Tibial nerve (tissue), 3 donors: ENCODE measurements at regions not wholly inside any gene's neighbourhood (a gene's known extent, or its start where the extent isn't known, plus 50 kb on each side); places are given as distances from the start of the nearest gene placed in this dataset.

ENCODE experiments used
- CTCF ChIP-seq, 5 experiments: fragments of 200-600 bp in 3 of 5; fragments of 450-650 bp in 2 of 5; sonication (generic) in 3 of 5; IDR thresholded peaks; one replicate each; pipeline ENCODE4 v1.5.1; 2016 to 2019; ENCODE audit warnings: antibody characterized with exemption in 5 of 5, mild to moderate bottlenecking in 3 of 5, moderate library complexity in 2 of 5
- POLR2A ChIP-seq, 2 donors: fragments of 450-650 bp; IDR thresholded peaks; one replicate each; pipeline ENCODE4 v1.6.1; 2017; ENCODE audit warnings: antibody characterized with exemption in 2 of 2, mild to moderate bottlenecking in 2 of 2, moderate library complexity in 2 of 2

GRCh38 chr5:163789870-163790269 is 284.5 kb downstream of the MAT2B start:
- no peak for TF ChIP-seq CTCF (IDR thresholded peaks at IDR 0.05)
- no peak for TF ChIP-seq POLR2A (IDR thresholded peaks at IDR 0.05)
